Endodermal cell (in vitro differentiated cells): ENCODE measurements at regions not wholly inside any gene's neighbourhood (a gene's known extent, or its start where the extent isn't known, plus 50 kb on each side); places are given as distances from the start of the nearest gene placed in this dataset.

Source experiments
- DNase-seq: peaks from one replicate; pipeline ENCODE4 v3.0.0-alpha.2; 2017
- H3K27ac ChIP-seq: 2 replicates; pipeline ENCODE4 v1.5.1; 2013; ENCODE audit warnings: mild to moderate bottlenecking, low read depth, low read length, moderate library complexity
- H3K27me3 ChIP-seq: 2 replicates; pipeline ENCODE4 v1.6.1; 2013; ENCODE audit warnings: mild to moderate bottlenecking, low read length, moderate library complexity; ENCODE audit not compliant: insufficient read depth, control insufficient read depth, poor library complexity, severe bottlenecking
- H3K36me3 ChIP-seq: 2 replicates; pipeline ENCODE4 v1.7.0; 2013; ENCODE audit warnings: mild to moderate bottlenecking, low read length, moderate library complexity; ENCODE audit not compliant: control insufficient read depth, insufficient read depth
- H3K4me1 ChIP-seq: one replicate; pipeline ENCODE4 v1.7.0; 2013; ENCODE audit warnings: low read length; ENCODE audit not compliant: control insufficient read depth, insufficient read depth
- H3K4me3 ChIP-seq: 2 replicates; pipeline ENCODE4 v1.5.1; 2013; ENCODE audit warnings: mild to moderate bottlenecking, low read length, moderate library complexity
- H3K9ac ChIP-seq: 2 replicates; pipeline ENCODE4 v1.6.1; 2013; ENCODE audit warnings: mild to moderate bottlenecking, low read length, moderate library complexity; ENCODE audit not compliant: poor library complexity, severe bottlenecking; ENCODE audit errors: extremely low read depth
- H3K9me3 ChIP-seq: 2 replicates; pipeline ENCODE4 v1.6.1; 2013; ENCODE audit warnings: mild to moderate bottlenecking, low read length, moderate library complexity; ENCODE audit not compliant: control insufficient read depth
- H3K27ac Mint-ChIP-seq: 2 replicates; pipeline ENCODE4 v1.8.0; 2020; ENCODE audit warnings: mixed read lengths
- H3K27me3 Mint-ChIP-seq: 2 replicates; pipeline ENCODE4 v1.8.0; 2021; ENCODE audit warnings: mild to moderate bottlenecking, mixed read lengths; ENCODE audit not compliant: insufficient read depth
- H3K36me3 Mint-ChIP-seq: 2 replicates; pipeline ENCODE4 v1.8.0; 2020; ENCODE audit warnings: low read depth, mixed read lengths
- H3K4me1 Mint-ChIP-seq: 2 replicates; pipeline ENCODE4 v1.8.0; 2020; ENCODE audit warnings: mixed read lengths
- H3K4me3 Mint-ChIP-seq: 2 replicates; pipeline ENCODE4 v1.8.0; 2020; ENCODE audit warnings: mild to moderate bottlenecking, moderate library complexity, mixed read lengths
- H3K9me3 Mint-ChIP-seq: 2 replicates; pipeline ENCODE4 v1.8.0; 2020; ENCODE audit warnings: mild to moderate bottlenecking, mixed read lengths
- WGBS, 2 experiments: methylation state at CpG; one replicate each; pipeline versions ENCODE4 v1.1.5 to v1.1.7; 2013; ENCODE audit warnings: missing lambda C conversion rate in 2 of 2, mixed read lengths in 1 of 2; ENCODE audit not compliant: insufficient coverage in 1 of 2, insufficient read length in 1 of 2; 5-methylcytosine and 5-hydroxymethylcytosine counted together
- TF ChIP-seq, protein P1 (sequence below): fragments of 200-600 bp; sonication (generic); conservative IDR thresholded peaks from 2 replicates; pipeline ENCODE4 v1.5.0; 2021; ENCODE audit warnings: antibody characterized with exemption, mild to moderate bottlenecking

DNA sequence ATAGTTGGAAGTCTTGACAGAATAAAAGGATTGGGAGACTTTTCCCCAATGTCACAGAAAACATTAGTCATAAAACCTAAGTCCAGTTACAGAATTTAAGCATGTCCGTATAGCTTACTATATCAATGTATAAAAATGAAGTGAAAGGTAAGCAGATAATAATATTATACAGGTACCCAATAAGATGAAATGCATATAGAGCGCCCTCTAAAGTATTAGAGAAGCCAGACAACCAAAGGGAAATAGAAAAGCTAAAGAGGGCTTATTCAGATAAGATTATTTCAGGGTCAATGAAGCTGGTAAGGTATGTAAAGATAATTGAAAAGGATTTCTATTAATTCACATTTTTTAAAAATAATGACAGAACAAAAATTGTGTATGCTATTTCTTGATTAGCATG is 947.7 kb upstream of the MAP3K7 start:
- 31% methylated on average over 1 of the region's 2 CpGs; no CpG with 5 or more reads in 1 of the 2 experiments for WGBS, 2 experiments
- H3K9me3 ChIP-seq, result peaks cover 7% of the 10 kb centered on the region
- no peaks in the 10 kb centered on the region for H3K36me3 ChIP-seq
- H3K4me3 ChIP-seq, result no peak overlapping the region
- TF ChIP-seq, protein P1, sequence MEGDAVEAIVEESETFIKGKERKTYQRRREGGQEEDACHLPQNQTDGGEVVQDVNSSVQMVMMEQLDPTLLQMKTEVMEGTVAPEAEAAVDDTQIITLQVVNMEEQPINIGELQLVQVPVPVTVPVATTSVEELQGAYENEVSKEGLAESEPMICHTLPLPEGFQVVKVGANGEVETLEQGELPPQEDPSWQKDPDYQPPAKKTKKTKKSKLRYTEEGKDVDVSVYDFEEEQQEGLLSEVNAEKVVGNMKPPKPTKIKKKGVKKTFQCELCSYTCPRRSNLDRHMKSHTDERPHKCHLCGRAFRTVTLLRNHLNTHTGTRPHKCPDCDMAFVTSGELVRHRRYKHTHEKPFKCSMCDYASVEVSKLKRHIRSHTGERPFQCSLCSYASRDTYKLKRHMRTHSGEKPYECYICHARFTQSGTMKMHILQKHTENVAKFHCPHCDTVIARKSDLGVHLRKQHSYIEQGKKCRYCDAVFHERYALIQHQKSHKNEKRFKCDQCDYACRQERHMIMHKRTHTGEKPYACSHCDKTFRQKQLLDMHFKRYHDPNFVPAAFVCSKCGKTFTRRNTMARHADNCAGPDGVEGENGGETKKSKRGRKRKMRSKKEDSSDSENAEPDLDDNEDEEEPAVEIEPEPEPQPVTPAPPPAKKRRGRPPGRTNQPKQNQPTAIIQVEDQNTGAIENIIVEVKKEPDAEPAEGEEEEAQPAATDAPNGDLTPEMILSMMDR, result peak; percentile 71
- H3K9ac ChIP-seq, result no peak overlapping the region
- DNase-seq, result no peak
- no peaks in the 10 kb centered on the region for H3K4me1 ChIP-seq
- H3K4me3 Mint-ChIP-seq, result no peak overlapping the region
- H3K9me3 Mint-ChIP-seq, result peaks cover 7% of the 10 kb centered on the region
- H3K4me1 Mint-ChIP-seq, result no peaks in the 10 kb centered on the region
- H3K27me3 ChIP-seq, result no peaks in the 10 kb centered on the region
- no peaks in the 10 kb centered on the region for H3K36me3 Mint-ChIP-seq
- H3K27ac ChIP-seq, result no peak overlapping the region
- H3K27ac Mint-ChIP-seq, result no peak overlapping the region
- no peaks in the 10 kb centered on the region for H3K27me3 Mint-ChIP-seq

DNA sequence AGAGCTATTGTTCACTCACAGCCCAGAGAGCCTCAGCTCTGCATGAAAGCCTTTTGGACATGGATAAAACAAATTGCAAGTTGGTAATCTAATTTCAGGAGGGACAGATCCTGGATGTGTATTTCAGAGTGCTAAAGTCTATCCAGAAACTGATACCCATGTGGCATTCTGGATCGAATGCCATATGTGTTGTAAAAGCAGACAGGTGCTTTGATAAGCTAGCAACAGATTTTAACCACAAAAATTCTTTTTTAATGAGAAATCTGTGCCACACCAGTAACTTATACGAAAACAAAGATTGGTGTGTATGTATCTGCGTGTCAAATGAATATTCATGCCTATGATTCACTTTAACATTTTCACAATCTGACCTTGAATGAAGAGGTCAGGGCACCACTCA is 936.6 kb upstream of the MAP3K7 start:
- H3K4me3 Mint-ChIP-seq, result no peak overlapping the region
- H3K9me3 Mint-ChIP-seq, result peaks cover 6% of the 10 kb centered on the region
- no peak overlapping the region for H3K4me3 ChIP-seq
- H3K27me3 Mint-ChIP-seq, result no peaks in the 10 kb centered on the region
- H3K9ac ChIP-seq, result no peak overlapping the region
- TF ChIP-seq, protein P1, result no peak
- 25 to 70% methylated on average over 1 to 3 of the region's 3 CpGs for WGBS, 2 experiments
- no peak for DNase-seq
- H3K27ac Mint-ChIP-seq, result no peak overlapping the region
- no peaks in the 10 kb centered on the region for H3K9me3 ChIP-seq
- H3K27ac ChIP-seq, result no peak overlapping the region
- H3K36me3 ChIP-seq, result no peaks in the 10 kb centered on the region
- no peaks in the 10 kb centered on the region for H3K4me1 Mint-ChIP-seq
- no peaks in the 10 kb centered on the region for H3K36me3 Mint-ChIP-seq
- H3K4me1 ChIP-seq, result no peaks in the 10 kb centered on the region
- H3K27me3 ChIP-seq, result no peaks in the 10 kb centered on the region

DNA sequence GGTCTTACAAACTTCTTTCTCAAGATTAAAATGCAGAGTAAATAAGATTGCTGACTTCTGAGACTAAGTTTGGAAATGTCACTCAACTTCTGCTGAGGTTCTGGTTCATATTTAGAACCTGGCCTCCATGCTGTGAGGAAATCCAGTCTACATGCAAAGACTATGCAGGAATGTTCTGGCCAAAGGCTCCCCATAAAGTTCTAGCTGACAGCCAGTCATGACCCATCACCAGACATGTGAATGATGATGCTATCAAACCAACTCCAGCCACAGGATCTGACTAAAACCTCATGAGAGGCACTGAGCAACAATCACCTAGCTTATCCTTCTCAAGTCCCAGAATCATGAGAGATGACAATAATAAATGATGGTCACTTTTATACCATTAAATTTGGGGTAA is 935.1 kb upstream of the MAP3K7 start:
- DNase-seq, result no peak
- Histone ChIP-seq H3K9ac (no peak overlapping the region), H3K27me3 (no peaks in the 10 kb centered on the region), H3K4me3 (no peak overlapping the region), H3K36me3 (no peaks in the 10 kb centered on the region), H3K9me3 (no peaks in the 10 kb centered on the region), H3K27ac (no peak overlapping the region), H3K4me1 (no peaks in the 10 kb centered on the region)
- H3K36me3 Mint-ChIP-seq, result no peaks in the 10 kb centered on the region
- no peaks in the 10 kb centered on the region for H3K9me3 Mint-ChIP-seq
- H3K4me1 Mint-ChIP-seq, result no peaks in the 10 kb centered on the region
- H3K27me3 Mint-ChIP-seq, result no peaks in the 10 kb centered on the region
- H3K4me3 Mint-ChIP-seq, result no peak overlapping the region
- H3K27ac Mint-ChIP-seq, result no peak overlapping the region
- TF ChIP-seq, protein P1, result no peak
